Lower leg skin (tissue), 3 donors: ENCODE measurements at regions not wholly inside any gene's neighbourhood (a gene's known extent, or its start where the extent isn't known, plus 50 kb on each side); places are given as distances from the start of the nearest gene placed in this dataset.

Experiments
- POLR2A ChIP-seq, 2 donors: fragments of 450-650 bp; IDR thresholded peaks; one replicate each; pipeline ENCODE4 v1.6.1; 2016 to 2017; ENCODE audit warnings: antibody characterized with exemption in 2 of 2, mild to moderate bottlenecking in 1 of 2, moderate library complexity in 1 of 2
- TF ChIP-seq, protein P1 (sequence below), 3 donors: fragments of 450-650 bp; IDR thresholded peaks; one replicate each; pipeline ENCODE4 v1.5.1; 2016; ENCODE audit warnings: antibody characterized with exemption in 3 of 3, mild to moderate bottlenecking in 3 of 3, moderate library complexity in 2 of 3

GRCh38 chr6:144405163-144405562, 120.0 kb downstream of the UTRN start:
- TF ChIP-seq, protein P1, sequence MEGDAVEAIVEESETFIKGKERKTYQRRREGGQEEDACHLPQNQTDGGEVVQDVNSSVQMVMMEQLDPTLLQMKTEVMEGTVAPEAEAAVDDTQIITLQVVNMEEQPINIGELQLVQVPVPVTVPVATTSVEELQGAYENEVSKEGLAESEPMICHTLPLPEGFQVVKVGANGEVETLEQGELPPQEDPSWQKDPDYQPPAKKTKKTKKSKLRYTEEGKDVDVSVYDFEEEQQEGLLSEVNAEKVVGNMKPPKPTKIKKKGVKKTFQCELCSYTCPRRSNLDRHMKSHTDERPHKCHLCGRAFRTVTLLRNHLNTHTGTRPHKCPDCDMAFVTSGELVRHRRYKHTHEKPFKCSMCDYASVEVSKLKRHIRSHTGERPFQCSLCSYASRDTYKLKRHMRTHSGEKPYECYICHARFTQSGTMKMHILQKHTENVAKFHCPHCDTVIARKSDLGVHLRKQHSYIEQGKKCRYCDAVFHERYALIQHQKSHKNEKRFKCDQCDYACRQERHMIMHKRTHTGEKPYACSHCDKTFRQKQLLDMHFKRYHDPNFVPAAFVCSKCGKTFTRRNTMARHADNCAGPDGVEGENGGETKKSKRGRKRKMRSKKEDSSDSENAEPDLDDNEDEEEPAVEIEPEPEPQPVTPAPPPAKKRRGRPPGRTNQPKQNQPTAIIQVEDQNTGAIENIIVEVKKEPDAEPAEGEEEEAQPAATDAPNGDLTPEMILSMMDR (IDR thresholded peaks at IDR 0.05) = no peak
- no peak for TF ChIP-seq POLR2A (IDR thresholded peaks at IDR 0.05)
